Upper lobe of left lung (tissue), 4 donors: ENCODE measurements at regions not wholly inside any gene's neighbourhood (a gene's known extent, or its start where the extent isn't known, plus 50 kb on each side); places are given as distances from the start of the nearest gene placed in this dataset.

Experiments
- EP300 ChIP-seq, 4 donors: sonication (generic); formaldehyde crosslinking; IDR thresholded peaks; one replicate each; pipeline ENCODE4 v1.5.1; 2017; ENCODE audit warnings: antibody characterized with exemption in 4 of 4, control low read depth in 2 of 4
- POLR2AphosphoS5 ChIP-seq, 2 donors: sonication (generic); formaldehyde crosslinking; IDR thresholded peaks; one replicate each; pipeline ENCODE4 v1.5.1; 2017; ENCODE audit warnings: antibody characterized with exemption in 2 of 2
- TF ChIP-seq, protein P1 (sequence below), 6 experiments: fragments of 450-650 bp in 4 of 6; fragments of 200-600 bp in 2 of 6; sonication (generic) in 2 of 6; IDR thresholded peaks; one replicate each; pipeline ENCODE4 v1.5.1; 2016 to 2019; ENCODE audit warnings: antibody characterized with exemption in 6 of 6

DNA sequence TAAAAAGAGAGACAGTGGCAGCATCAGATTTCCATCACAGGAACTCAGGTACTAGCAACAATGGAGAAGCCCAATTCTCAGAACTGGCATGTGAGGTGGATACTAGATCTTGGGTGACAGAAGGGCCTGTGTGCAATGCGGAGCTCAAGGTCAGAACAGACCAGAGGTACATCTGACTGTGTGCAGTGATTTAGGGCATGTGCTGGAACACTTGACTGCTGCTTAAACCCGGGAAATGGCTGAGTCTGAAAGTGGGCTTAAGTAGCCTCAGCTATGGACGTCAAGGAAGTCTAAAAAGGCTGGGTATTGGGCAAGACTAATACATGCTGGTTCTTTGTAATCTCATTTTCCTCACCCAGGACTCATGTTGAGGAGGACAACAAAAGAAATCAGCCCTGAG is 182.2 kb downstream of the LACC1 start:
- TF ChIP-seq, protein P1, sequence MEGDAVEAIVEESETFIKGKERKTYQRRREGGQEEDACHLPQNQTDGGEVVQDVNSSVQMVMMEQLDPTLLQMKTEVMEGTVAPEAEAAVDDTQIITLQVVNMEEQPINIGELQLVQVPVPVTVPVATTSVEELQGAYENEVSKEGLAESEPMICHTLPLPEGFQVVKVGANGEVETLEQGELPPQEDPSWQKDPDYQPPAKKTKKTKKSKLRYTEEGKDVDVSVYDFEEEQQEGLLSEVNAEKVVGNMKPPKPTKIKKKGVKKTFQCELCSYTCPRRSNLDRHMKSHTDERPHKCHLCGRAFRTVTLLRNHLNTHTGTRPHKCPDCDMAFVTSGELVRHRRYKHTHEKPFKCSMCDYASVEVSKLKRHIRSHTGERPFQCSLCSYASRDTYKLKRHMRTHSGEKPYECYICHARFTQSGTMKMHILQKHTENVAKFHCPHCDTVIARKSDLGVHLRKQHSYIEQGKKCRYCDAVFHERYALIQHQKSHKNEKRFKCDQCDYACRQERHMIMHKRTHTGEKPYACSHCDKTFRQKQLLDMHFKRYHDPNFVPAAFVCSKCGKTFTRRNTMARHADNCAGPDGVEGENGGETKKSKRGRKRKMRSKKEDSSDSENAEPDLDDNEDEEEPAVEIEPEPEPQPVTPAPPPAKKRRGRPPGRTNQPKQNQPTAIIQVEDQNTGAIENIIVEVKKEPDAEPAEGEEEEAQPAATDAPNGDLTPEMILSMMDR (IDR thresholded peaks at IDR 0.05) = no peak
- peak in 1 of 4 donors; percentile 38 for TF ChIP-seq EP300 (IDR thresholded peaks at IDR 0.05)
- peak in 1 of 2 donors; percentile 23 for TF ChIP-seq POLR2AphosphoS5 (IDR thresholded peaks at IDR 0.05)
